ENCODE measurements at regions not wholly inside any gene's neighbourhood (a gene's known extent, or its start where the extent isn't known, plus 50 kb on each side); places are given as distances from the start of the nearest gene placed in this dataset.
"Not testable (repeated sequence)": the region's sequence is repeated elsewhere in the genome, so short reads cannot be mapped to it uniquely, and the experiment has no call there.

DNA sequence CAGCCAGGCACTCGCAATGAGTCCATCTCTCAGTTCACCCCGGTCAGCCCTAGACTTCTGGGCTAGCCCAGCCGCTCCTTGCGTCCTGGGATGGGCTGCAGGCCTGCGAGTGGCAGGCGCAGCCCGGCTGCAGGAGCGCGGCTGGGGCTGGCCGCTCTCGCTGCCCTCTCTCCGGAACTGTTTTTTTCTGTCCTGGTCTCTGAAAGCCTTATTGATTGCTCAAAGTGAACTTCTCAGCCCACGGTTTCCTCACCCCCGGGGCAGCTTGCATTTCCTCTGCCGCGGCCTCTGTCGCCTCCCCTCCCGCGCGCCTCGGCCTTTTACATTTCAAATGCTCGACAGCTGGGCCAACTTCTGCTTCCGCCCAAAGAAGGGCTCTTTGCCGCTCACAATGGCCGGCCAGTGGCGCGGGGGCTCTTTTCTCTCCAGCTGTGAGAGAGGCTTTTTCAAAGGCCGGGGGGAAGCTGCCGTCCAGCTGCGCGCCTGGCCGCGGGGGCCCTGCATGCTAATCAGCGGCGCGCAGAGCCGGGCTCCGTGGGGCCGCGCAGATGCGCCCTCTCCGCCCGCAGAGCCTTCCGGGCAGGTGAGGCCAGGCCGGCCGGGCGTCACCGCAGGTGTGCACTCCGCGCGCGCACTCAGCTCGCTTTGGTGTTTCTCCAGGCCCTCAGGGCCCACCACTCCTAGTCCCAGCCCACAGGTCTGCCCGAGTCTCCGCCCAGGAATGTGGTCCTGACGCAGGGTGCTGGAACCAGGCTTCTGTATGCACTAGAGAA is 513.8 kb downstream of the RNF144A start:
- DNase-seq (ENCODE audit: extremely low spot score), result no peak
- no peaks in the 10 kb centered on the region for H3K4me1 ChIP-seq (ENCODE audit: insufficient read depth)
- H3K27ac ChIP-seq (ENCODE audit: low read depth), result no peak overlapping the region
- H3K36me3 ChIP-seq (ENCODE audit: insufficient read depth), result no peaks in the 10 kb centered on the region
- H3K4me3 ChIP-seq (ENCODE audit: low read depth, low read length), result peak overlapping the region; percentile 25
- 37% methylated on average over 56 of the region's 56 CpGs for WGBS

DNA sequence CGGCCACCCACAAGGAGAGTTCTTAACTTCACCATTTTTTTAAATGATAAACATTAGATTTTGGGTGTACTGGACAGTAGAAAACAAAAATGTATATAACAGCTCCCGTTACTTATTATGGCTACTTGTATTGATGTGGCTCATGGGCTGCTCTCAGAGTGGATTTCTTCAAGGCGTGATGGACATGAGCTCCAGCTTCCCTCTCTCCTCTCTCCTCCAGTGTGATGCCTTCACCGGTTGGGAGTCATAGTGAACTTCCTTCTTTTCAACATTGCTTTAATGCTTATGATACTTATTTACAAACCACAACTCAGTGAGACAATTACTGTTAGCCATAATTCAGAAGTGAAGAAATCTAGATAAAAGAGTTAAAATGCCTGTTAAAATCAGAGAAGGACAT is 515.2 kb downstream of the RNF144A start:
- no peak overlapping the region for H3K27ac ChIP-seq (ENCODE audit: low read depth)
- no peaks in the 10 kb centered on the region for H3K36me3 ChIP-seq (ENCODE audit: insufficient read depth)
- no peaks in the 10 kb centered on the region for H3K4me1 ChIP-seq (ENCODE audit: insufficient read depth)
- DNase-seq (ENCODE audit: extremely low spot score), result no peak
- 93% methylated on average over 4 of the region's 4 CpGs for WGBS
- H3K4me3 ChIP-seq (ENCODE audit: low read depth, low read length), result no peak overlapping the region

DNA sequence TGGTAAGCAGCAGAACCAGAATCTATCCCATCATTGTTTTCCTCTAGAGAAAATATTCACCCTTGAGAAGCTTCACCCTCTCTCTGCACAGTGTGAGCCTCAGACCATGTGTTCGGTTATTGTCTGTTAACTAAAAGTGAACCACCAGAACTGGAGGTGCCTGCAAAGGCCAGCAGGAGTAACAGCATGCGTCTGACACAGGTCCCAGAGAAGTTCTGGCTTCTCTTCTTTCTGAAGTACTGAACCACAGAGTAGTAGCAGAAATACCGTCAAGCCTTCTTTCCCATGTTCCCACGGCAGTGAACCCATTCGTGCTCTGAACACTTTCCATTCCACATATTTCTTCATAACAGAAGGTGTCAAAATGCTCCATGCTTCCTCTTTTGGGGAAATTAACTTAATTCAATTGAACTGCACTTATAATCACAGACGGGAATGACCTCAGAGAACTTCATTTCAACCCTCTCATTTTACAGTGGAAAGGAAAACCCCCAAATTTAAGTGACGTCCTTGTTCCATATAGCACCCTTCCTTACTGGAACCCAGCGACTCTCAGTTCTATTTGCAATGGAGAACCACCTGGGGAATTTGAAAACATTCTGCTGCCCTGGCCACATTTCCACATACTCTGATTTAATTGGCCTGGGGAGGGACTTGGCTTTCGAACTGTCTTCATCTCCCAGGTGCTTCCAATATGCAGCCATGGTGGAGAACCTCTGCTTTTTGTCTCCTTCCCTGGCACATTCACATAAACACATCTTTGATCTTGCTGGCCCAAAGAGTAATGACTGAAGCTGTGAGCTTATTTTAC is 519.1 kb downstream of the RNF144A start:
- Histone ChIP-seq H3K4me1 (ENCODE audit: insufficient read depth) (no peaks in the 10 kb centered on the region), H3K27ac (ENCODE audit: low read depth) (no peak overlapping the region), H3K36me3 (ENCODE audit: insufficient read depth) (no peaks in the 10 kb centered on the region), H3K4me3 (ENCODE audit: low read depth, low read length) (no peak overlapping the region)
- 87% methylated on average over 9 of the region's 9 CpGs for WGBS
- no peak for DNase-seq (ENCODE audit: extremely low spot score)

DNA sequence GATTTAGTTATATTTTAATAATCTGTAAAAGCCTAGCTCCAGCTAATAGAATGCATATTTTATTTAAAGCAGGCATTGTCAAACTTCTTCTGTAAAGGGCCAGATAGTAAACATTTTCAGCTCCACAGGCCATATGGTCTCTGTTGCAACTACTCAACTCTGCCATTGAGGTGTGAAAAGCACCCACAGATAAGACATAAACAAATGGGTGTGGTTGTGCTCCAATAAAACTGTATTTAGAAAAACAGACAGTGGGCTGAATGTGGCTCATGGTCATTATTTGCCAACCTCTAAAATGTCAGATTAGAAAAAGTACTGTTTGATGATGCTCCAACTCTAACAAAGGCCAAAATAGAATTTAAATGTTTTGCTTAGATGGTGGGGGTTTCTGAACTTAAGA is 519.9 kb downstream of the RNF144A start:
- H3K36me3 ChIP-seq (ENCODE audit: insufficient read depth), result no peaks in the 10 kb centered on the region
- H3K4me3 ChIP-seq (ENCODE audit: low read depth, low read length), result no peak overlapping the region
- H3K27ac ChIP-seq (ENCODE audit: low read depth), result no peak overlapping the region
- no peak for DNase-seq (ENCODE audit: extremely low spot score)
- no peaks in the 10 kb centered on the region for H3K4me1 ChIP-seq (ENCODE audit: insufficient read depth)

DNA sequence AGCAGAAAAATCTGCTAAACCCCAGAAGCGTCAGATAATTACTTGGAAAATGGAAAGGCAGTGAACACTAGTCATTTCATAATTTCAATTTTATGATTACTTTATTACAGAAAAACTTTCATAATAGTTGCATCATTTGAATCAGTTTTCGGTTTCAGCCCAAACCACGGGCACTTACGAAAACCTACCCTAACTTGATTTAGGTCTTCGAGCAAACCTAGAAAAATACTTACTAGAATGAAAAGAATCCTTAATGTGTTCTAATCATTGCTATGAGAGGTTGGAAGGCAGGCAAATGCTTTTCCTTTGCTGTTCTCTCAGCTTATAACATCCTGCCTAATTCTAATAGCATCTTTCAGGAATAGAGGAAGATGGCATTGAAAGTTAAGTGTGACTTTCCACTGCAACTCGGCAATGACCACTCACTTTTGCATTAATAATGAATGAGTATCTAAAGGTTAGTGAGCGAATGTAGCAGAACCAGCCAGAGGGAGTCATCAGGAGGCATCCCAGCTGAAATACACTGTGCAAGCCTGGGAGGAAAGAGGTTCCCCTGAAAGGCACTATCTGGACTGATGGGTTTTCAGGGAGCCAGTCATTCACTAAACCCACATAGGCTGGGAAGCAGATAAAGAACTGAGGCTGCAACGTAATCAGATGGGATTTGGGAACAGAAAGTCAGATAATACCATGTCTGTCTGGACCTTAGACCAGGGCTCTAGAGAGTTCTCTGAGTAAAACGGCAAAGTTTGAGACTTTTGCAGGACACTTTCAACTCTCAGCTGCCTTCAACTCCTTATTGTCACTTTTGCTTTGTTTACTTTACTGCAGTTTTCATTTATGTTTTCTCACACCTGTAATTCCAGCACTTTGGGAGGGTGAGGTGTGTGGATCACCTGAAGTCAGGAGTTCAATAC is 520.8 kb downstream of the RNF144A start:
- H3K36me3 ChIP-seq (ENCODE audit: insufficient read depth), result no peaks in the 10 kb centered on the region
- no peak for DNase-seq (ENCODE audit: extremely low spot score)
- no peak overlapping the region for H3K4me3 ChIP-seq (ENCODE audit: low read depth, low read length)
- H3K27ac ChIP-seq (ENCODE audit: low read depth), result no peak overlapping the region
- no peaks in the 10 kb centered on the region for H3K4me1 ChIP-seq (ENCODE audit: insufficient read depth)
- WGBS, result 73% methylated on average over 9 of the region's 9 CpGs

DNA sequence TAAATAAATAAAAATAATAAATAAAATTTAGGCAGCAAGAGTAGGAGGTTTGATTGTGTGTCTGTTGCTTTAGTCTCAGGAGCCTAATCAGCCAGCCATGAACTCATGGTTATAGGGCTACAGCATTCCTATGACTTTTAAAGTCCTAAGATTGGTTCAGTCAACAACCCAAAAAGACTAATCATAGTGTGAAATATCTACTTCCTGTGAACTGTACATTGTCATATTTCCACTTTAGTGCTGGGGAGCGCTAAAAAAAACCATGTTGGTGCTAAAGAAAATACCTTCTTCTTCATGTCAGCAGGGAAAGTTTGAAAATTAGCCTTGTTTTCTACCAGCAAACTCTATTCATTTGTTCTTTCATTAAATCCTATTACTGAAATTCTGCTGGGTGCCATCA is 521.6 kb downstream of the RNF144A start:
- H3K36me3 ChIP-seq (ENCODE audit: insufficient read depth), result no peaks in the 10 kb centered on the region
- no peak overlapping the region for H3K4me3 ChIP-seq (ENCODE audit: low read depth, low read length)
- WGBS, result 95% methylated on average over 1 of the region's 1 CpG
- H3K4me1 ChIP-seq (ENCODE audit: insufficient read depth), result no peaks in the 10 kb centered on the region
- DNase-seq (ENCODE audit: extremely low spot score), result no peak
- no peak overlapping the region for H3K27ac ChIP-seq (ENCODE audit: low read depth)

DNA sequence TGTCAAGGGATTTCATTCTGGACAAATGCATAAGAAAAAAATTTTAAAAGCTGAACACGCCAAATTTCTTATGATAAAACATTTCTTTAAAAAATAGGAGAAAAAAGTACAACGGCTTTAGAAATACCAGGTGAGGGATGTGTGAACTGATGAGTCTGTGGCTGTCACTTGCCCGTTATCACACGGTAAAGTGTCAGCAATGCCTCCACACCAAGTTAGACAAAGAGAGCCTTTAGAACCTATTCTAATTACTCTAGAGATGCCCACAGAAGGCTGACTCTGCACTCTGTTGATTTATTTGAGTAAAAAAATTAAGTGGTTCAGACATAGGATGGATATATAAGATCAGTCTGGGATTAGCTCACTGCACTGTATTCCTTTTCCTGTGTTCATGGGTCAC is 523.8 kb downstream of the RNF144A start:
- Histone ChIP-seq H3K4me3 (ENCODE audit: low read depth, low read length) (no peak overlapping the region), H3K4me1 (ENCODE audit: insufficient read depth) (no peaks in the 10 kb centered on the region), H3K36me3 (ENCODE audit: insufficient read depth) (no peaks in the 10 kb centered on the region), H3K27ac (ENCODE audit: low read depth) (no peak overlapping the region)
- no peak for DNase-seq (ENCODE audit: extremely low spot score)
- WGBS, result 94% methylated on average over 4 of the region's 4 CpGs

DNA sequence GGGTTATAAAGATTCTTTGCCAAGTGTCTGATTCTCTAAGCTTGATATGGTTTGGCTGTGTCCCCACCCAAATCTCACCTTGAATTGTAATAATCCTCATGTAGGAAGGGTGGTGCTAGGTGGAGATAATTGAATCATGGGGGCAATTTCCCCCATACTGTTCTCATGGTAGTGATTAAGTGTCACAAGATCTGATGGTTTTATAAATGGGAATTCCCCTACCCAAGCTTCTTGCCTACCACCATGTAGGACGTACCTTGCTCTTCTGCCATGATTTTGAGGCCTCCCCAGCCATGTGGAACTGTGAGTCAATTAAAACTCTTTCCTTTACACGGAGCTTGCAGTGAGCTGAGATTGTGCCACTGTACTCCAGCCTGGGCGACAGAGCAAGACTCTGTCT is 524.6 kb downstream of the RNF144A start:
- H3K4me3 ChIP-seq (ENCODE audit: low read depth, low read length); DNase-seq (ENCODE audit: extremely low spot score); H3K4me1 ChIP-seq (ENCODE audit: insufficient read depth); H3K36me3 ChIP-seq (ENCODE audit: insufficient read depth); H3K27ac ChIP-seq (ENCODE audit: low read depth): not testable (repeated sequence)
- WGBS, result 90% methylated on average over 3 of the region's 3 CpGs

DNA sequence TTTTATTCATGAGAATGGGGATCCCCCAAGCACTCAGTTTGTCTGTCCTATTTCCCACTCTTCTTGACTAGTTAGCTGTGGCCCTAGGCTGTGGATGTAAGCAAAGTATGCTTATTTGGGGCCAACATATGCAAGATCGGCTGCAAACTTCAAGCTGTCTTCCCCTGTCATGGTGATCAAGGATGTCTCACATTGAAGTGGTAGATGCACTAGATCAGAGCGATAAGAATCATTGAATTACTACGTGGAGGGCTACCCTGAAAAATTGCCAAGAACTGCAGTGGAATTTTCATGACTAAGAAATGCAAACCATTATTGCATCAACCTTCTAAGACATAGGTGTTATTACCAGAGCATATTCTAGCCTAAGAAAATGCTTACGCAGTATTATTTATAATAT is 527.4 kb downstream of the RNF144A start:
- WGBS, result 84% methylated on average over 4 of the region's 4 CpGs
- Histone ChIP-seq H3K36me3 (ENCODE audit: insufficient read depth) (no peaks in the 10 kb centered on the region), H3K4me1 (ENCODE audit: insufficient read depth) (no peaks in the 10 kb centered on the region), H3K27ac (ENCODE audit: low read depth) (no peak overlapping the region), H3K4me3 (ENCODE audit: low read depth, low read length) (no peak overlapping the region)
- no peak for DNase-seq (ENCODE audit: extremely low spot score)

DNA sequence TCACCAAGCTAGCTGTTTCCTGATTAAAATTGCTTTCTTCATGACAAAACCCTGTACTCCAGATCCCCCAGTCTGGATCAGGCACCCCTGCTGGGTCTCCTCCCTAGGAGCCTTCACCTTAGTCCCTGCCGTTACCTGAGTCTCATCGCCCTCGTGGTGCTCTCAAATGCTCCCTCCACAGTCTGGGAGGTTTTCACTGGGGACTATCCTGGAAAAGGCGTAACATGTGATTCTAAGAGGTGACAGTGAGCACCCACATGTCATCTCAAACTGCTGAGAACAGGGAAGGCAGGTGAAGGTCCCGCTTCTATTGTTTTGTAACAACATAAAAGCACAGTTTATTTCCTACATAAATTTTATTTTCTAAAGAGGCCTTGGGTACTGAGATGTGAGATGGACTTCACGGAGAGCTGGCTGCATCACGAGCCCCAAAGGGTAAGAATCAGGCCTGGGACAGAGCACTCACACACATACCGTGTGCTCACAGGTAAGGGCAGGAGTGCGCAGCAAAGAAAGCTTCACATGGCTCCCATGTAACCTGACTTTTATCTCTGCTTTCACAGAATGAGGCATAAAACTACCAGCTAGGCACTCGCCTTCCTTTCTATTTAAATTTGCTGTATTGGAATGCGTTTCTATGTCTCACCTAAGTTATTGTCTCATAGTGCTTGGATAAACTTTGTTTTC is 531.5 kb downstream of the RNF144A start:
- Histone ChIP-seq H3K4me3 (ENCODE audit: low read depth, low read length) (no peak overlapping the region), H3K27ac (ENCODE audit: low read depth) (no peak overlapping the region), H3K4me1 (ENCODE audit: insufficient read depth) (no peaks in the 10 kb centered on the region), H3K36me3 (ENCODE audit: insufficient read depth) (no peaks in the 10 kb centered on the region)
- DNase-seq (ENCODE audit: extremely low spot score), result no peak
- 96% methylated on average over 11 of the region's 11 CpGs for WGBS

DNA sequence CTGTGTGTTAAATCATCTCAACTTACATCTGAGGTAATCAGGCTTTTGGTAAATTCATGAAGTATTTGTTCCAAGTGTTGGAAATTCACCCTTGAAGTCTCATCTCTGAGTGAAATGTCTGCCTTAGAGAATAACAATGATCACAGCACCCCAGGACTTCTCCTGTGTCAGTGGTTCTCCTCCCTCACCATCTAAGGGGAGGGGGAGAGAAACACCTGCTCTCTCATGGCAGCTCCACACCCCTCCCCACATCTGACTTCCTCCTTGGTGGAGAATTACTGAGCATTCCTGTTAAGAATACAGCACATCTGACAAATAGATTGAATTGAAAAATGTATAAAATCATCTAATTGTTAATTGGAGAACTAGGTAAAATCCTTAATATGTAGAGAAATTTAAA is 532.1 kb downstream of the RNF144A start:
- Histone ChIP-seq H3K4me1 (ENCODE audit: insufficient read depth) (no peaks in the 10 kb centered on the region), H3K27ac (ENCODE audit: low read depth) (no peak overlapping the region), H3K36me3 (ENCODE audit: insufficient read depth) (no peaks in the 10 kb centered on the region), H3K4me3 (ENCODE audit: low read depth, low read length) (no peak overlapping the region)
- DNase-seq (ENCODE audit: extremely low spot score), result no peak

DNA sequence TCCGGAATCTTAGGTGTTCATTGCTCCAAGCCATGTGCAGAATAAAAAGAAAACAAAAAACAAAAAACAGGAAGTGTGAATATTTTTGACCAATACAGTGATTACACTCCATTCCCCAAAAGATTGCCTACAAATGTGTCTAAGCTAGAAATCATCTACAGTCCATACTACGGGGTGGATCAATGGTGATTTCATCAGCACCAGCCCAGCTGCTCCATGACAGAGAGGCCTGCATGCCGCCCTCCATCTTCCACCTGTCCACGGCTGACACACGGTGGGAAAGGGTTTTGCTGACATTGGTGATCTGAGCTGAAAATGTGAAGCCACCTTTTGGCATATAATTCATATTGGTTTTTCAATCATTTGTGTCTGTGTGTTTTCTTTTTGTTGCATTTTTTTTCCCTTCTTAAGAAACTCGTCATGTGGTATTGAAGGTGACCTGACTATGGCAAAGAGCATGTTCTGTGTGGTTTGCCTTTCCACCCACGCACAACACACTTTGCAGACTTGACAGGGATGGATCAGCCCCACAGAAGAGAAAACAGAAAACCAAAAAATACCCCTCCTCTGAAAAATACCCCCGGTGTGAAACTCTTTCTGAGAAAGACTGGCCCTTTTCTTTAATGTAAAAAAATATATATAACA is 533.1 kb downstream of the RNF144A start:
- H3K27ac ChIP-seq (ENCODE audit: low read depth), result no peak overlapping the region
- H3K4me3 ChIP-seq (ENCODE audit: low read depth, low read length), result no peak overlapping the region
- DNase-seq (ENCODE audit: extremely low spot score), result no peak
- H3K36me3 ChIP-seq (ENCODE audit: insufficient read depth), result no peaks in the 10 kb centered on the region
- WGBS, result 92% methylated on average over 8 of the region's 8 CpGs
- no peaks in the 10 kb centered on the region for H3K4me1 ChIP-seq (ENCODE audit: insufficient read depth)

DNA sequence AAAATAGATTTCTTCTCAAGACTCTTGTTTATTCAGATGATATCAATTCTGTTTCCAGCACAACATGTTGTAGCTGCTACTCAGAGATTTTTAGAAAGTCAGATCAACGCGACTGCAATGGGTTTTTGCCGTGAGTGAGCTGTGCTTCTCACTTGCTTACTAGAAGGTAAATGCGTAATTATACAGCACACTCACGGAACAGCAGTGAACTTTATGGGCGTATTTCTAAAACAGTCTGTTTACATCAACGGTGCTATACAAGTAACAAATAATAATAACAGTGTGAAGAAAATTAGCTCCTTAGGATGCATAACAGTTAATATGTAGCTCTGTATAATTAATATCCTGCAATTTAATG is 533.6 kb downstream of the RNF144A start:
- Histone ChIP-seq H3K4me3 (ENCODE audit: low read depth, low read length) (no peak overlapping the region), H3K4me1 (ENCODE audit: insufficient read depth) (no peaks in the 10 kb centered on the region), H3K27ac (ENCODE audit: low read depth) (no peak overlapping the region), H3K36me3 (ENCODE audit: insufficient read depth) (no peaks in the 10 kb centered on the region)
- WGBS, result 89% methylated on average over 7 of the region's 7 CpGs
- no peak for DNase-seq (ENCODE audit: extremely low spot score)
